ENCODE measurements at regions not wholly inside any gene's neighbourhood (a gene's known extent, or its start where the extent isn't known, plus 50 kb on each side); places are given as distances from the start of the nearest gene placed in this dataset.

GRCh38 chrX:34716302-34716701 is 59.2 kb upstream of the TMEM47 start:
- no peak for DNase-seq (ENCODE audit: low read depth)
- no peak for TF ChIP-seq CTCF (conservative IDR thresholded peaks at IDR 0.05; ENCODE audit: low read length)

GRCh38 chrX:34734383-34734782 is 77.3 kb upstream of the TMEM47 start:
- peak; percentile 12 for DNase-seq (ENCODE audit: low read depth)
- no peak for TF ChIP-seq CTCF (conservative IDR thresholded peaks at IDR 0.05; ENCODE audit: low read length)
- H3K4me3 ChIP-seq (ENCODE audit: low read length) = no peak overlapping the region

More at GRCh38 chrX:34716302-34716701, 59.2 kb upstream of the TMEM47 start:
- no peak overlapping the region for H3K4me3 ChIP-seq (ENCODE audit: low read length)

DNA sequence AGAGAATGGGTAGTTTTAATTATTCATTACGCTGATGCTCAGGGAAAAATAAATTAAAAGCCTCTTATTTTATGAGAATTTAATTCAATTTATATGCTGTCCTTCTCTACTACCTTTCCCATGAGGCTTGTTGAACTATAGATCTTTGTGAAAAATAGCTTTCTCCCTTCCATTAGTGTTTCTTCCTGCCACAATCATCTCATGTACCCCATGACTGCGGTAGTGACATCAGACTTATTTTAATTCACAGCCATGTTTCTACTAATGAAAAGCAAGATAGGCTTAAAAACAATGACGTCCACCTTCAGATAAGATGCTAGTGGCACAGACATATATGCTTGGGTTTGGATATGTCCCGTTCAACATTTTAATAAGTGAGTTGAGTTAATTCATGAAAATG is 87.4 kb upstream of the TMEM47 start:
- no peak for TF ChIP-seq CTCF (conservative IDR thresholded peaks at IDR 0.05; ENCODE audit: low read length)
- no peak for DNase-seq (ENCODE audit: low read depth)
- H3K4me3 ChIP-seq (ENCODE audit: low read length) = no peak overlapping the region

GRCh38 chrX:34749896-34750295 is 92.8 kb upstream of the TMEM47 start:
- no peak for TF ChIP-seq CTCF (conservative IDR thresholded peaks at IDR 0.05; ENCODE audit: low read length)
- H3K4me3 ChIP-seq (ENCODE audit: low read length) = no peak overlapping the region
- DNase-seq (ENCODE audit: low read depth) = no peak

GRCh38 chrX:34764852-34765361 is 107.8 kb upstream of the TMEM47 start:
- TF ChIP-seq CTCF (conservative IDR thresholded peaks at IDR 0.05; ENCODE audit: low read length) = no peak
- no peak overlapping the region for H3K4me3 ChIP-seq (ENCODE audit: low read length)
- DNase-seq (ENCODE audit: low read depth) = no peak

DNA sequence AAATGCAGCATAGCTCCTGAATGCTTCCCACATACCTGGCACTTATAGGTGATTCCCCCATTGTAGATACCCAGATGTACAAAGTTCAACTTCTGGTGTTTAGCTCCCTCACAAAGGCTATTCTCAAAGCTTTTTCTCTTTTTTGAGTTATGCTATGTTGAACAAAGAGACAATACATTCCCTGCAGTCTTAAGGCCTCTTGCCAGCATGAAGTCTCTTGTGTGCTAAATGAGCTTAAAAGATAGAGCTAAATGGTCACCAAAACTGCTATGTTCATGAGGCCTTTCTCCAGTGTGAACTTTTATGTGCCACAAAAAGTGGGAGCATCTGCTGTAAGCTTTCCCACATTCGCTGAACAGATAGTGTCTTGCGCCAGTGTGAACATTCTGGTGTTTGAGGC is 111.2 kb upstream of the TMEM47 start:
- no peak for TF ChIP-seq CTCF (conservative IDR thresholded peaks at IDR 0.05; ENCODE audit: low read length)
- no peak overlapping the region for H3K4me3 ChIP-seq (ENCODE audit: low read length)
- no peak for DNase-seq (ENCODE audit: low read depth)

- DNase-seq (ENCODE audit: low read depth) = peak; percentile 81
- no peak for TF ChIP-seq CTCF (conservative IDR thresholded peaks at IDR 0.05; ENCODE audit: low read length)
- H3K4me3 ChIP-seq (ENCODE audit: low read length) = no peak overlapping the region
Observed at GRCh38 chrX:34770511-34770910, 113.4 kb upstream of the TMEM47 start.

Measured in AG10803 (cell line).